GM12878 (cell line): ENCODE measurements at regions not wholly inside any gene's neighbourhood (a gene's known extent, or its start where the extent isn't known, plus 50 kb on each side); places are given as distances from the start of the nearest gene placed in this dataset.

Experiments
- ATAC-seq: fragments of 200-7000 bp; cut with Tn5 transposase; 3 replicates; pipeline ENCODE4 v1.9.1; 2020; ENCODE audit warnings: mild to moderate bottlenecking, moderate library complexity
- BruUV-seq: library from RNA; stranded (reverse); fragments of 400-500 nt; replicated peaks from 2 replicates; lab custom pipeline; 2021; lab: Mats Ljungman, UMichigan
- CTCF ChIA-PET: fragments of 300-600 bp; sonication (Branson Sonifier 250); formaldehyde crosslinking; extraction: SDS; loops from one replicate; lab custom pipeline; 2021; ENCODE audit warnings: inconsistent platforms; lab: Yijun Ruan, JAX
- POLR2A ChIA-PET: fragments of 350-600 bp; formaldehyde crosslinking; extraction: SDS; loops from one replicate; lab custom pipeline; 2021; ENCODE audit warnings: inconsistent platforms; lab: Charles Lee
- RAD21 ChIA-PET: fragments of 300-600 bp; sonication (Branson Sonifier 250); formaldehyde crosslinking; loops from one replicate; lab custom pipeline; 2023; ENCODE audit warnings: antibody characterized with exemption; ENCODE audit not compliant: unreplicated experiment; lab: Charles Lee
- SMC1A ChIA-PET: fragments of 300-600 bp; sonication (Branson Sonifier 250); formaldehyde crosslinking; loops from one replicate; lab custom pipeline; 2023; ENCODE audit not compliant: unreplicated experiment, uncharacterized antibody; lab: Charles Lee
- DNase-seq: peaks from one replicate; pipeline ENCODE4 v3.0.0-alpha.2; 2011; ENCODE audit warnings: low read depth, low spot score
- FAIRE-seq: peaks from 3 replicates; lab custom pipeline; 2011; peaks lifted over from hg19 to GRCh38; lab: Jason Lieb, UNC
- H2AFZ ChIP-seq: 2 replicates; pipeline ENCODE4 v1.6.0; 2011; ENCODE audit warnings: low read depth, low read length, control low read depth; ENCODE audit not compliant: control insufficient read depth
- H3K27ac ChIP-seq: 2 replicates; pipeline ENCODE4 v1.5.1; 2011; ENCODE audit warnings: control low read depth; ENCODE audit not compliant: control insufficient read depth, insufficient read depth
- H3K27me3 ChIP-seq, 2 experiments: replicated peaks in 1 of 2; 2 replicates each; pipeline versions ENCODE4 v1.6.0 to v1.6.1; 2011; ENCODE audit warnings: low read length in 1 of 2; ENCODE audit not compliant: control insufficient read depth in 2 of 2, insufficient read depth in 2 of 2
- H3K36me3 ChIP-seq, 2 experiments: 2 replicates each; pipeline ENCODE4 v1.5.1; 2011; ENCODE audit warnings: low read length in 1 of 2; ENCODE audit not compliant: control insufficient read depth in 2 of 2, insufficient read depth in 2 of 2
- H3K4me1 ChIP-seq: 2 replicates; pipeline ENCODE4 v1.6.1; 2011; ENCODE audit warnings: mild to moderate bottlenecking, low read length, moderate library complexity, mixed read lengths; ENCODE audit not compliant: control insufficient read depth, insufficient read depth
- H3K4me2 ChIP-seq: 2 replicates; pipeline ENCODE4 v1.6.0; 2011; ENCODE audit warnings: control low read depth; ENCODE audit not compliant: control insufficient read depth, insufficient read depth
- H3K4me3 ChIP-seq: fragments of 200-600 bp; sonication (generic); 2 replicates; pipeline ENCODE4 v1.5.1; 2016
- H3K79me2 ChIP-seq: 2 replicates; pipeline ENCODE4 v1.6.0; 2011; ENCODE audit warnings: low read length; ENCODE audit not compliant: control insufficient read depth, insufficient read depth
- H3K9ac ChIP-seq: 2 replicates; pipeline ENCODE4 v1.8.0; 2011; ENCODE audit warnings: low read length, control low read depth, mixed read lengths; ENCODE audit not compliant: control insufficient read depth, insufficient read depth
- H3K9me3 ChIP-seq: replicated peaks from 3 replicates; pipeline ENCODE4 v1.5.1; 2011; ENCODE audit warnings: mild to moderate bottlenecking, low read length; ENCODE audit not compliant: control insufficient read depth, insufficient read depth
- H4K20me1 ChIP-seq: 2 replicates; pipeline ENCODE4 v1.6.0; 2011; ENCODE audit not compliant: control insufficient read depth, insufficient read depth
- BACH1 ChIP-seq: fragments of 450-650 bp; IDR thresholded peaks from 2 replicates; pipeline ENCODE4 v1.6.1; 2017; ENCODE audit warnings: mild to moderate bottlenecking, borderline replicate concordance
- CBFB ChIP-seq: IDR thresholded peaks from 2 replicates; pipeline ENCODE4 v1.6.1; 2016; ENCODE audit warnings: antibody characterized with exemption, low read depth
- CHD2 ChIP-seq: IDR thresholded peaks from 2 replicates; pipeline ENCODE4 v1.6.1; 2011; ENCODE audit warnings: low read depth, low read length, improper control_type of control experiment, borderline replicate concordance
- FOXM1 ChIP-seq: IDR thresholded peaks from 2 replicates; pipeline ENCODE4 v1.6.1; 2012; ENCODE audit warnings: low read depth, mild to moderate bottlenecking, inconsistent platforms, low read length, moderate library complexity
- NBN ChIP-seq: fragments of 450-650 bp; IDR thresholded peaks from 2 replicates; pipeline ENCODE4 v1.6.1; 2016
- PML ChIP-seq: IDR thresholded peaks from 2 replicates; pipeline ENCODE4 v1.6.1; 2012; ENCODE audit warnings: low read length, inconsistent platforms
- SIX5 ChIP-seq: IDR thresholded peaks from 2 replicates; pipeline ENCODE4 v1.6.1; 2011; ENCODE audit warnings: mild to moderate bottlenecking, low read depth, low read length, moderate library complexity; ENCODE audit not compliant: severe bottlenecking
- WGBS: methylation state at CpG from one replicate; pipeline ENCODE4 v1.1.6; 2016; ENCODE audit warnings: low lambda C conversion rate; ENCODE audit not compliant: insufficient replicate concordance, insufficient coverage; ENCODE audit errors: missing lambda C conversion rate; 5-methylcytosine and 5-hydroxymethylcytosine counted together
- in situ Hi-C: fragments of 300-500 bp; cut with MboI; formaldehyde crosslinking; loops from 9 replicates; pipeline ENCODE4 v1.14.3; 2018; ENCODE audit warnings: mixed read lengths
- intact Hi-C: fragments of 100-400 bp; cut with micrococcal nuclease; formaldehyde crosslinking; loops from one replicate; pipeline ENCODE4 v1.14.2; 2022; ENCODE audit not compliant: unreplicated experiment
- TF ChIP-seq, protein P1 (sequence below): fragments of 450-650 bp; IDR thresholded peaks from 2 replicates; pipeline ENCODE4 v1.6.1; 2017; ENCODE audit warnings: low read depth, mild to moderate bottlenecking, moderate library complexity

GRCh38 chr6:112511441-112511840 lies 164.3 kb downstream of the RFPL4B start:
- Histone ChIP-seq H3K27me3 (no peaks in the 10 kb centered on the region), H2AFZ (no peak overlapping the region), H3K27ac (no peak overlapping the region), H3K4me3 (no peak overlapping the region), H4K20me1 (no peaks in the 10 kb centered on the region), H3K4me2 (no peak overlapping the region), H3K79me2 (no peaks in the 10 kb centered on the region), H3K9me3 (no peaks in the 10 kb centered on the region), H3K36me3 (no peaks in the 10 kb centered on the region), H3K4me1 (no peaks in the 10 kb centered on the region), H3K9ac (no peak overlapping the region)
- ChIA-PET SMC1A (interaction anchor here (0.7 kb wide), 1 partner anchor 1579 kb away, joined by 4 read pairs; no protein-coding TSS in a partner anchor), RAD21 (no interaction called here), CTCF (interaction anchor here (1.0 kb wide), 1 partner anchor 143 kb away, joined by 5 read pairs; no protein-coding TSS in a partner anchor), POLR2A (no interaction called here)
- FAIRE-seq (no peak), DNase-seq (no peak), ATAC-seq (no peak)
- BruUV-seq = no TSS peak
- intact Hi-C loops = no loop called here
- 0% methylated on average over 1 of the region's 1 CpG for WGBS
- in situ Hi-C loops = no loop called here
- no peak for TF ChIP-seq CHD2
- TF ChIP-seq, all 136 proteins: peak for 0

DNA sequence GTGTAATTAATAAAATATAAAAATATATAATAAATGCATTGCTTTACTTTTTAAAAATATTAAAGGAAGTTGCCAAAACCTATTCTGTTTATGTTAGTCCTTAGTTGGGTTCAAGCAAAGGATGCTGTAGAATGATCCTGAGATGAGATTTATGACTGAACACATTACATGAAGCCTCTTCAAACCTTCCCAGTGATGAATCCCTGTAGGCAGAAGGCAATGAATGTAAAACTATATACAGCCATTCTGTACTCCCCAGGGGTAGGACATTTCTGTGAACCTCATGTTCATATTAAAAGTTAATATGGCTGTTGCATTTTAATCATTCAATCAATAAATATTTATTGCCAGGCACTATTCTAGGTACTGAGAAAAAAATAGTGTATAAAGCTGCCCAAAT lies 166.0 kb downstream of the RFPL4B start:
- H4K20me1 ChIP-seq = no peaks in the 10 kb centered on the region
- no peak overlapping the region for H2AFZ ChIP-seq
- TF ChIP-seq CBFB (no peak), SIX5 (no peak), FOXM1 (no peak), NBN (no peak), PML (no peak), BACH1 (no peak)
- TF ChIP-seq, protein P1, sequence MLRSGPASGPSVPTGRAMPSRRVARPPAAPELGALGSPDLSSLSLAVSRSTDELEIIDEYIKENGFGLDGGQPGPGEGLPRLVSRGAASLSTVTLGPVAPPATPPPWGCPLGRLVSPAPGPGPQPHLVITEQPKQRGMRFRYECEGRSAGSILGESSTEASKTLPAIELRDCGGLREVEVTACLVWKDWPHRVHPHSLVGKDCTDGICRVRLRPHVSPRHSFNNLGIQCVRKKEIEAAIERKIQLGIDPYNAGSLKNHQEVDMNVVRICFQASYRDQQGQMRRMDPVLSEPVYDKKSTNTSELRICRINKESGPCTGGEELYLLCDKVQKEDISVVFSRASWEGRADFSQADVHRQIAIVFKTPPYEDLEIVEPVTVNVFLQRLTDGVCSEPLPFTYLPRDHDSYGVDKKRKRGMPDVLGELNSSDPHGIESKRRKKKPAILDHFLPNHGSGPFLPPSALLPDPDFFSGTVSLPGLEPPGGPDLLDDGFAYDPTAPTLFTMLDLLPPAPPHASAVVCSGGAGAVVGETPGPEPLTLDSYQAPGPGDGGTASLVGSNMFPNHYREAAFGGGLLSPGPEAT = no peak
- TF ChIP-seq, all 136 proteins: peak for 0
- DNase-seq (no peak), FAIRE-seq (no peak), ATAC-seq (no peak)
- Histone ChIP-seq H3K9ac (no peak overlapping the region), H3K27me3 (no peaks in the 10 kb centered on the region), H3K27ac (no peak overlapping the region), H3K4me2 (no peak overlapping the region), H3K36me3 (no peaks in the 10 kb centered on the region), H3K4me1 (no peaks in the 10 kb centered on the region), H3K79me2 (no peaks in the 10 kb centered on the region), H3K4me3 (no peak overlapping the region), H3K9me3 (no peaks in the 10 kb centered on the region)
- intact Hi-C loops = no loop called here
- BruUV-seq = no TSS peak
- in situ Hi-C loops = no loop called here
- ChIA-PET POLR2A (no interaction called here), RAD21 (no interaction called here), SMC1A (interaction anchor here (1.3 kb wide), 1 partner anchor 27 kb away, joined by 3 read pairs; no protein-coding TSS in a partner anchor), CTCF (no interaction called here)
